HG03342 (cell line): ENCODE measurements at regions not wholly inside any gene's neighbourhood (a gene's known extent, or its start where the extent isn't known, plus 50 kb on each side); places are given as distances from the start of the nearest gene placed in this dataset.
"Not testable (repeated sequence)": the region's sequence is repeated elsewhere in the genome, so short reads cannot be mapped to it uniquely, and the experiment has no call there.

Experiments
- ATAC-seq: cut with Tn5 transposase; IDR thresholded peaks from one replicate; pipeline ENCODE4 v1.9.1; 2021; ENCODE audit warnings: mild to moderate bottlenecking, moderate library complexity; ENCODE audit not compliant: unreplicated experiment

- not testable (repeated sequence) for ATAC-seq
These were observed 90.1 kb upstream of the GRIN2A start for GRCh38 chr16:10272250-10272854.

- peak; percentile 73 for ATAC-seq
These were observed 93.2 kb upstream of the GRIN2A start for GRCh38 chr16:10275214-10275996.

- no peak for ATAC-seq
These were observed 95.4 kb upstream of the GRIN2A start for GRCh38 chr16:10277597-10277996.

- ATAC-seq, result no peak
These were observed 98.3 kb upstream of the GRIN2A start for GRCh38 chr16:10280262-10281170.

- no peak for ATAC-seq
These were observed 100.1 kb upstream of the GRIN2A start for GRCh38 chr16:10282367-10282766.

- not testable (repeated sequence) for ATAC-seq
These were observed 101.0 kb upstream of the GRIN2A start for GRCh38 chr16:10283246-10283645.

GRCh38 chr16:10290467-10291105 is 95.3 kb upstream of the ATF7IP2 start:
- not testable (repeated sequence) for ATAC-seq

GRCh38 chr16:10292197-10292596 is 93.7 kb upstream of the ATF7IP2 start:
- not testable (repeated sequence) for ATAC-seq

- ATAC-seq, result not testable (repeated sequence)
These were observed 92.9 kb upstream of the ATF7IP2 start for GRCh38 chr16:10292976-10293375.

GRCh38 chr16:10294153-10294552 is 91.7 kb upstream of the ATF7IP2 start:
- not testable (repeated sequence) for ATAC-seq

GRCh38 chr16:10296956-10297340 is 88.9 kb upstream of the ATF7IP2 start:
- peak; percentile 37 for ATAC-seq

GRCh38 chr16:10297341-10298006 is 88.4 kb upstream of the ATF7IP2 start:
- ATAC-seq, result peak; percentile 92

- no peak for ATAC-seq
These were observed 85.0 kb upstream of the ATF7IP2 start for GRCh38 chr16:10300905-10301304.

- not testable (repeated sequence) for ATAC-seq
These were observed 84.3 kb upstream of the ATF7IP2 start for GRCh38 chr16:10301547-10301946.

GRCh38 chr16:10305912-10306311 is 79.9 kb upstream of the ATF7IP2 start:
- ATAC-seq, result no peak

GRCh38 chr16:10308305-10309193 is 77.3 kb upstream of the ATF7IP2 start:
- no peak for ATAC-seq

GRCh38 chr16:10309271-10309932 is 76.5 kb upstream of the ATF7IP2 start:
- no peak for ATAC-seq

- no peak for ATAC-seq
These were observed 73.9 kb upstream of the ATF7IP2 start for GRCh38 chr16:10312008-10312407.
